ENCODE measurements at regions not wholly inside any gene's neighbourhood (a gene's known extent, or its start where the extent isn't known, plus 50 kb on each side); places are given as distances from the start of the nearest gene placed in this dataset.

DNA sequence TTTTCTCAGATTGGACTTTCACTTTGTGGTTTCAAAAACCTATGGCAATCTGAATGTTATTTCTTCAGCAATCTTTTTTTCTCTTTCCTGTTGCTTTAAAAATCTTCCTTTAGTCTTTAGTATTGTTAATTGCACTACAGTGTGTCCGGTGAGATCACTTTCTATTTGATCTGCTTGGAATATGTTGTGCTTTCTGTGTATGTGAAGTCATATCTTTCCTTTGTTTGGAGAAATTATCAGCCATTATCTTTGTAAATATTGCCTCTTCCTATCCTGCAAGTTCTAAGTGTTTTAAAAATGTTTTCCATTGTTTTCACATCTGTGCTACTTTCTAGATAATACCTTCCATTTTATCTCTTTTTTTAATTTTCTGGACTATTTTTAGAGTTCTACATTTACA lies 171.4 kb upstream of the PRSS16 start:
- H3K36me3 Mint-ChIP-seq (ENCODE audit: insufficient read depth), result no peaks in the 10 kb centered on the region
- no peak overlapping the region for H3K27ac Mint-ChIP-seq
- TF ChIP-seq, protein P1, sequence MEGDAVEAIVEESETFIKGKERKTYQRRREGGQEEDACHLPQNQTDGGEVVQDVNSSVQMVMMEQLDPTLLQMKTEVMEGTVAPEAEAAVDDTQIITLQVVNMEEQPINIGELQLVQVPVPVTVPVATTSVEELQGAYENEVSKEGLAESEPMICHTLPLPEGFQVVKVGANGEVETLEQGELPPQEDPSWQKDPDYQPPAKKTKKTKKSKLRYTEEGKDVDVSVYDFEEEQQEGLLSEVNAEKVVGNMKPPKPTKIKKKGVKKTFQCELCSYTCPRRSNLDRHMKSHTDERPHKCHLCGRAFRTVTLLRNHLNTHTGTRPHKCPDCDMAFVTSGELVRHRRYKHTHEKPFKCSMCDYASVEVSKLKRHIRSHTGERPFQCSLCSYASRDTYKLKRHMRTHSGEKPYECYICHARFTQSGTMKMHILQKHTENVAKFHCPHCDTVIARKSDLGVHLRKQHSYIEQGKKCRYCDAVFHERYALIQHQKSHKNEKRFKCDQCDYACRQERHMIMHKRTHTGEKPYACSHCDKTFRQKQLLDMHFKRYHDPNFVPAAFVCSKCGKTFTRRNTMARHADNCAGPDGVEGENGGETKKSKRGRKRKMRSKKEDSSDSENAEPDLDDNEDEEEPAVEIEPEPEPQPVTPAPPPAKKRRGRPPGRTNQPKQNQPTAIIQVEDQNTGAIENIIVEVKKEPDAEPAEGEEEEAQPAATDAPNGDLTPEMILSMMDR (IDR thresholded peaks at IDR 0.05; ENCODE audit: unreplicated experiment), result no peak
- H3K27me3 Mint-ChIP-seq, result no peaks in the 10 kb centered on the region
- H3K4me3 Mint-ChIP-seq (ENCODE audit: low read depth), result no peak overlapping the region
- no peak for DNase-seq (ENCODE audit: low spot score, unreplicated experiment)
- H3K4me1 Mint-ChIP-seq (ENCODE audit: low read depth), result peaks cover 5% of the 10 kb centered on the region
- H3K9me3 Mint-ChIP-seq (ENCODE audit: low read depth), result no peaks in the 10 kb centered on the region

DNA sequence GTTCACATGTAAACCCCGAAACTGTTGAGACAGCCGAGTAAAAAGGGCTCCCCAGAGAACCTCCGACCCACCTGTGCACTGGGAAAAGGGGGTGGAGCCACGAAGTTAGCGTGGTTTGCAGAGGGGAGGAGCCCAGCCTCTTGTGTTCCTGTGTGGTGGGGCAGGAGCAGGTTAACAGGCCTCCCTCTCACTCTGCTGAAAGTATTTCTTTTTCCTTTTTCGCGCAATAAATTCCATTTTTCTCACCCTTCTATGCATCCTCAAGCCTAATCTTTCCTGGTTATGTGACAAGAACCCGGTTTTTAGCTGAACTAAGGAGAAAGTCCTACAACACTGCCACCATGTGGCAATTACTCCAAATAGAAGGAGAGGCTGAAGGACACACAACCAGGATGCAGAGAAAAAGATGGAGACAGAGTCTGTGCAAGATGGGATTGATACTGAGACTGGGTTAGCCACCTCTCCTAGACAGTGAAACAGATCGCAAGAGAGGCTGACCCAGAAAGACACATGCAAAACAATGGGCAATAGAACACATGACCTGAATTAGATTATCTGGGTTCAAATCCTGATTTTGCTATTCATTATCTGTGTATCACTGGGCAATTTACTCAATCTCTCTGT lies 168.7 kb upstream of the PRSS16 start:
- TF ChIP-seq, protein P1 (IDR thresholded peaks at IDR 0.05; ENCODE audit: unreplicated experiment), result peak; percentile 84
- Mint-ChIP-seq H3K9me3 (ENCODE audit: low read depth) (no peaks in the 10 kb centered on the region), H3K4me1 (ENCODE audit: low read depth) (peaks cover 7% of the 10 kb centered on the region), H3K4me3 (ENCODE audit: low read depth) (peak overlapping the region; percentile 75), H3K36me3 (ENCODE audit: insufficient read depth) (no peaks in the 10 kb centered on the region), H3K27me3 (peaks cover 3% of the 10 kb centered on the region), H3K27ac (peak overlapping the region; percentile 14)
- DNase-seq (ENCODE audit: low spot score, unreplicated experiment), result no peak

DNA sequence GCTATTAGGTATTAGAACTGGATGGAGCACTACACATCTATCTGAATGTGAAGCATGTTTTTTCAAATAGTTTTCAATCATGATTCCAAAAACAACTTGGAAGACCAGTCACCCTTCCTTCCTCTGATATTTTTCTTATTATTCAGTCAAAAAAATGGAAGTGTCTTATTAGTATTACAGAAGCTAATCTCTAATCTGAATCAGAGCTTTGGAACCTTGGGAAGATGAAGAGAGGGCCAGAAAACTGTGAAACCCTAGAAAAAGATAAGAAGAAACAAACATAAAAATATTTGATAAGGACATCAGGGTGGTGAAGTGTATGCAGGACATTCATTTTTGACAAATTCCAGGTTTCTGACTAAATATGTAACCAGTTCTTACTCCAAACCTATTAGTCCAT lies 166.3 kb upstream of the PRSS16 start:
- TF ChIP-seq, protein P1 (IDR thresholded peaks at IDR 0.05; ENCODE audit: unreplicated experiment), result no peak
- Mint-ChIP-seq H3K4me1 (ENCODE audit: low read depth) (peaks cover 3% of the 10 kb centered on the region), H3K27me3 (peaks cover 3% of the 10 kb centered on the region), H3K4me3 (ENCODE audit: low read depth) (no peak overlapping the region), H3K27ac (no peak overlapping the region), H3K9me3 (ENCODE audit: low read depth) (no peaks in the 10 kb centered on the region), H3K36me3 (ENCODE audit: insufficient read depth) (no peaks in the 10 kb centered on the region)
- DNase-seq (ENCODE audit: low spot score, unreplicated experiment), result no peak

DNA sequence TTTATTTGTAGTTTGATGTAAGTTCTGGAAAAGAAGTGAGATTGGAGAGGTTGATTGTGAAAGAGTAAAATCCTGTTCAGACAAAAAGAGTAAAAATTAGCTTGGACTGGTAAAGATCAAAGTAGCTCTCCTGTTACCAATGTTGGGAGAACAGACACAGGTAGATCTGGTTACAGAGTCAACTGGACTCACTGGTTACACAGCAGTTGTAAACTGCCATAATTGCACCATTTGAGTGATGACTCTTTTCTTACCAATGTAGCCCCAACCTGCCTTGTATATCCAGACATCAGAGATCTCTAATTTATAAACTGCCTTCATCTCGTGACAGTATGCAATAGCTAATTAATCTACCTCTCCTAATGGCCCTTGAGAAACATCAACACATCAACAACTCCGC lies 165.6 kb upstream of the PRSS16 start:
- TF ChIP-seq, protein P1 (IDR thresholded peaks at IDR 0.05; ENCODE audit: unreplicated experiment), result no peak
- Mint-ChIP-seq H3K4me1 (ENCODE audit: low read depth) (peaks cover 2% of the 10 kb centered on the region), H3K27me3 (peaks cover 3% of the 10 kb centered on the region)

DNA sequence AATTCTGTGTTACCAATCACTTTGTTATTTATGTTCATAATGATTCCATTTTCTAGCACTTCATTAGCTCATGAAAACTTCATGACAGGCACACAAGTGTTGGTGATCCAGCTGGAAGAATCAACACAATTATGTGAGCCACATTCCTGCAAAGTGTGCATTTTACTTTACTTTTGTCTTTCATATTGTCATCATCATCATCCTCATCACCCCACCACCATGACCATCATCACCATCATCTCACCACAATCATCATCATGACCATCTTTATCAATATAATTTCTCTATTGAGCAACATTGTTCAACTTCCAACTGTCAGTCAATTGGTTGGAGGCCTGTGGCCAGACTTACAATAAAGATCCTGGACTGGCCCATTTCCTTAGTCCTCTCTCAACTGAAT lies 159.4 kb upstream of the PRSS16 start:
- Mint-ChIP-seq H3K4me1 (ENCODE audit: low read depth) (peaks cover 5% of the 10 kb centered on the region), H3K27ac (no peak overlapping the region), H3K36me3 (ENCODE audit: insufficient read depth) (no peaks in the 10 kb centered on the region), H3K9me3 (ENCODE audit: low read depth) (no peaks in the 10 kb centered on the region), H3K27me3 (peaks cover 24% of the 10 kb centered on the region), H3K4me3 (ENCODE audit: low read depth) (no peak overlapping the region)
- no peak for DNase-seq (ENCODE audit: low spot score, unreplicated experiment)
- TF ChIP-seq, protein P1 (IDR thresholded peaks at IDR 0.05; ENCODE audit: unreplicated experiment), result no peak

More for the DNA sequence above, 165.6 kb upstream of the PRSS16 start:
- Mint-ChIP-seq H3K4me3 (ENCODE audit: low read depth) (no peak overlapping the region), H3K9me3 (ENCODE audit: low read depth) (no peaks in the 10 kb centered on the region), H3K27ac (no peak overlapping the region), H3K36me3 (ENCODE audit: insufficient read depth) (no peaks in the 10 kb centered on the region)
- no peak for DNase-seq (ENCODE audit: low spot score, unreplicated experiment)

All from progenitor cell of endocrine pancreas (in vitro differentiated cells).